Liver (tissue), 8 donors: ENCODE measurements at regions not wholly inside any gene's neighbourhood (a gene's known extent, or its start where the extent isn't known, plus 50 kb on each side); places are given as distances from the start of the nearest gene placed in this dataset.

Experiments used
- DNase-seq: peaks from one replicate; pipeline ENCODE4 v3.0.0-alpha.2; 2017; ENCODE audit warnings: low spot score
- H3K27ac ChIP-seq, 2 donors: one replicate each; pipeline ENCODE4 v1.7.0; 2013; ENCODE audit warnings: inconsistent platforms in 2 of 2, low read length in 2 of 2, control low read depth in 1 of 2, low read depth in 1 of 2, mild to moderate bottlenecking in 1 of 2
- H3K27me3 ChIP-seq, 4 donors: one replicate each; pipeline versions ENCODE4 v1.6.1 to v1.7.0; 2013; ENCODE audit warnings: low read length in 3 of 4, inconsistent platforms in 1 of 4, mild to moderate bottlenecking in 1 of 4, moderate library complexity in 1 of 4; ENCODE audit not compliant: control insufficient read depth in 4 of 4, insufficient read depth in 4 of 4
- H3K36me3 ChIP-seq, 4 donors: one replicate each; pipeline versions ENCODE4 v1.6.1 to v1.7.0; 2013; ENCODE audit warnings: low read length in 3 of 4, mild to moderate bottlenecking in 3 of 4, low read depth in 1 of 4, moderate library complexity in 1 of 4; ENCODE audit not compliant: control insufficient read depth in 4 of 4, insufficient read depth in 3 of 4
- H3K4me1 ChIP-seq, 4 donors: one replicate each; pipeline versions ENCODE4 v1.6.1 to v1.7.0; 2013; ENCODE audit warnings: low read length in 3 of 4, mild to moderate bottlenecking in 3 of 4, moderate library complexity in 1 of 4; ENCODE audit not compliant: control insufficient read depth in 4 of 4, insufficient read depth in 4 of 4
- H3K4me3 ChIP-seq, 3 donors: one replicate each; pipeline versions ENCODE4 v1.6.1 to v1.7.0; 2013; ENCODE audit warnings: low read length in 3 of 3, control low read depth in 1 of 3, low read depth in 1 of 3, mild to moderate bottlenecking in 1 of 3
- H3K9ac ChIP-seq, 2 donors: one replicate each; pipeline ENCODE4 v1.7.0; 2013; ENCODE audit warnings: low read length in 2 of 2, mild to moderate bottlenecking in 2 of 2, moderate library complexity in 2 of 2, control low read depth in 1 of 2, low read depth in 1 of 2
- H3K9me3 ChIP-seq, 4 donors: one replicate each; pipeline versions ENCODE4 v1.6.1 to v1.7.0; 2013; ENCODE audit warnings: low read length in 3 of 4; ENCODE audit not compliant: control insufficient read depth in 4 of 4
- EGR1 ChIP-seq, 2 donors: IDR thresholded peaks; 2 replicates each; pipeline ENCODE4 v1.6.1; 2016 to 2018; ENCODE audit warnings: antibody characterized with exemption in 2 of 2, low read depth in 2 of 2
- FOXA1 ChIP-seq: IDR thresholded peaks from 2 replicates; pipeline ENCODE4 v1.6.1; 2016; ENCODE audit warnings: antibody characterized with exemption
- FOXA2 ChIP-seq: IDR thresholded peaks from 2 replicates; pipeline ENCODE4 v1.6.1; 2016; ENCODE audit warnings: antibody characterized with exemption
- GABPA ChIP-seq, 2 donors: IDR thresholded peaks in 1 of 2; conservative IDR thresholded peaks in 1 of 2; 2 replicates each; pipeline ENCODE4 v1.6.1; 2016; ENCODE audit warnings: antibody characterized with exemption in 2 of 2, mild to moderate bottlenecking in 1 of 2, moderate library complexity in 1 of 2
- HNF4A ChIP-seq, 2 donors: conservative IDR thresholded peaks; 2 replicates each; pipeline ENCODE4 v1.6.1; 2016; ENCODE audit warnings: antibody characterized with exemption in 2 of 2, mild to moderate bottlenecking in 2 of 2
- HNF4G ChIP-seq: IDR thresholded peaks from 2 replicates; pipeline ENCODE4 v1.6.1; 2016; ENCODE audit warnings: antibody characterized with exemption
- JUND ChIP-seq, 2 donors: IDR thresholded peaks; 2 replicates each; pipeline ENCODE4 v1.6.1; 2016; ENCODE audit warnings: antibody characterized with exemption in 2 of 2
- NR2F2 ChIP-seq: IDR thresholded peaks from 2 replicates; pipeline ENCODE4 v1.6.1; 2016; ENCODE audit warnings: antibody characterized with exemption
- RAD21 ChIP-seq, 2 donors: IDR thresholded peaks; 2 replicates each; pipeline ENCODE4 v1.6.1; 2016; ENCODE audit warnings: antibody characterized with exemption in 2 of 2, mild to moderate bottlenecking in 2 of 2
- RXRA ChIP-seq, 2 donors: IDR thresholded peaks; 2 replicates each; pipeline ENCODE4 v1.6.1; 2017 to 2018; ENCODE audit warnings: antibody characterized with exemption in 2 of 2, mild to moderate bottlenecking in 1 of 2
- SP1 ChIP-seq: IDR thresholded peaks from 2 replicates; pipeline ENCODE4 v1.6.1; 2018; ENCODE audit warnings: antibody characterized with exemption, mild to moderate bottlenecking
- TAF1 ChIP-seq: conservative IDR thresholded peaks from 2 replicates; pipeline ENCODE4 v1.6.1; 2016; ENCODE audit warnings: antibody characterized with exemption, mild to moderate bottlenecking
- YY1 ChIP-seq: IDR thresholded peaks from 2 replicates; pipeline ENCODE4 v1.6.1; 2016; ENCODE audit warnings: antibody characterized with exemption, mild to moderate bottlenecking
- WGBS: extraction: QIAGEN DNeasy Blood & Tissue Kit; methylation state at CpG from one replicate; pipeline ENCODE4 v1.1.7; 2013; 5-methylcytosine and 5-hydroxymethylcytosine counted together
- TF ChIP-seq, protein P1 (sequence below): fragments of 150-350 bp; IDR thresholded peaks from 2 replicates; pipeline ENCODE4 v1.5.1; 2017; ENCODE audit warnings: improper control_type of control experiment, low read depth, low read length; ENCODE audit not compliant: missing input control
- TF ChIP-seq, protein P2 (sequence below): IDR thresholded peaks from 2 replicates; pipeline ENCODE4 v1.6.1; 2016; ENCODE audit warnings: antibody characterized with exemption
- TF ChIP-seq, protein P3 (sequence below): IDR thresholded peaks from 2 replicates; pipeline ENCODE4 v1.6.1; 2016; ENCODE audit warnings: antibody characterized with exemption, mild to moderate bottlenecking
- TF ChIP-seq, protein P4 (sequence below): IDR thresholded peaks from 2 replicates; pipeline ENCODE4 v1.6.1; 2016; ENCODE audit warnings: antibody characterized with exemption
- TF ChIP-seq, protein P5 (sequence below): IDR thresholded peaks from 2 replicates; pipeline ENCODE4 v1.6.1; 2016; ENCODE audit warnings: antibody characterized with exemption
- donor health status: healthy.
- donor health status: healthy.
- donor health status: healthy.
- donor health status: healthy.
- donor health status: healthy.

DNA sequence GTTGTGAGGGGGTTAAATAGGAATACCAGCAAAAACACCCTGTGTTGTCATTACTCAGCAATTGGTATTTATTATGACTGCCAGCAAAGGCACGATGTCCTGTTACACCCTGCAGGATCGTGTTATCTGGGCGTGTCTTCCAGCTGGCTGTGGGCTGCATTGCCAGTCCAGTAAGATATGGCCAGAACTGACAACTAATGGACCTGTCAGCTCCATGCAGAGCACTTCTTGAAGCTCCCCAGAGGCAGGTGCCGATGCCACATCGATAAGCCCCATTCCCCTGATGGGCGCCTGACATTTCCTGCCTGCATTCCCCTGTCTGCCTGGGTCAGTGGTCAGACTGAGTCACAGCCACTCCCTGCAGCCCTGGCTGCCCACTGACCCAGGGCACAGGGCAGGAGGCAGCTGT, 79.7 kb upstream of the RASGRF1 start:
- H3K9ac ChIP-seq = no peak overlapping the region
- no peak overlapping the region for H3K27ac ChIP-seq
- TF ChIP-seq SP1 (no peak), FOXA1 (no peak), HNF4A (conservative IDR thresholded peaks at IDR 0.05) (no peak), NR2F2 (no peak), GABPA (IDR thresholded peaks at IDR 0.05 in 1 of 2, conservative IDR thresholded peaks at IDR 0.05 in 1 of 2) (no peak), RAD21 (IDR thresholded peaks at IDR 0.05) (no peak), HNF4G (no peak), FOXA2 (no peak), RXRA (IDR thresholded peaks at IDR 0.05) (no peak), YY1 (no peak), TAF1 (no peak), JUND (IDR thresholded peaks at IDR 0.05) (no peak), EGR1 (IDR thresholded peaks at IDR 0.05; ENCODE audit: low read depth in 2 of 2) (no peak)
- TF ChIP-seq, protein P1, sequence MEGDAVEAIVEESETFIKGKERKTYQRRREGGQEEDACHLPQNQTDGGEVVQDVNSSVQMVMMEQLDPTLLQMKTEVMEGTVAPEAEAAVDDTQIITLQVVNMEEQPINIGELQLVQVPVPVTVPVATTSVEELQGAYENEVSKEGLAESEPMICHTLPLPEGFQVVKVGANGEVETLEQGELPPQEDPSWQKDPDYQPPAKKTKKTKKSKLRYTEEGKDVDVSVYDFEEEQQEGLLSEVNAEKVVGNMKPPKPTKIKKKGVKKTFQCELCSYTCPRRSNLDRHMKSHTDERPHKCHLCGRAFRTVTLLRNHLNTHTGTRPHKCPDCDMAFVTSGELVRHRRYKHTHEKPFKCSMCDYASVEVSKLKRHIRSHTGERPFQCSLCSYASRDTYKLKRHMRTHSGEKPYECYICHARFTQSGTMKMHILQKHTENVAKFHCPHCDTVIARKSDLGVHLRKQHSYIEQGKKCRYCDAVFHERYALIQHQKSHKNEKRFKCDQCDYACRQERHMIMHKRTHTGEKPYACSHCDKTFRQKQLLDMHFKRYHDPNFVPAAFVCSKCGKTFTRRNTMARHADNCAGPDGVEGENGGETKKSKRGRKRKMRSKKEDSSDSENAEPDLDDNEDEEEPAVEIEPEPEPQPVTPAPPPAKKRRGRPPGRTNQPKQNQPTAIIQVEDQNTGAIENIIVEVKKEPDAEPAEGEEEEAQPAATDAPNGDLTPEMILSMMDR = no peak
- TF ChIP-seq, protein P2, sequence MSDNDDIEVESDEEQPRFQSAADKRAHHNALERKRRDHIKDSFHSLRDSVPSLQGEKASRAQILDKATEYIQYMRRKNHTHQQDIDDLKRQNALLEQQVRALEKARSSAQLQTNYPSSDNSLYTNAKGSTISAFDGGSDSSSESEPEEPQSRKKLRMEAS = no peak
- TF ChIP-seq, protein P3, sequence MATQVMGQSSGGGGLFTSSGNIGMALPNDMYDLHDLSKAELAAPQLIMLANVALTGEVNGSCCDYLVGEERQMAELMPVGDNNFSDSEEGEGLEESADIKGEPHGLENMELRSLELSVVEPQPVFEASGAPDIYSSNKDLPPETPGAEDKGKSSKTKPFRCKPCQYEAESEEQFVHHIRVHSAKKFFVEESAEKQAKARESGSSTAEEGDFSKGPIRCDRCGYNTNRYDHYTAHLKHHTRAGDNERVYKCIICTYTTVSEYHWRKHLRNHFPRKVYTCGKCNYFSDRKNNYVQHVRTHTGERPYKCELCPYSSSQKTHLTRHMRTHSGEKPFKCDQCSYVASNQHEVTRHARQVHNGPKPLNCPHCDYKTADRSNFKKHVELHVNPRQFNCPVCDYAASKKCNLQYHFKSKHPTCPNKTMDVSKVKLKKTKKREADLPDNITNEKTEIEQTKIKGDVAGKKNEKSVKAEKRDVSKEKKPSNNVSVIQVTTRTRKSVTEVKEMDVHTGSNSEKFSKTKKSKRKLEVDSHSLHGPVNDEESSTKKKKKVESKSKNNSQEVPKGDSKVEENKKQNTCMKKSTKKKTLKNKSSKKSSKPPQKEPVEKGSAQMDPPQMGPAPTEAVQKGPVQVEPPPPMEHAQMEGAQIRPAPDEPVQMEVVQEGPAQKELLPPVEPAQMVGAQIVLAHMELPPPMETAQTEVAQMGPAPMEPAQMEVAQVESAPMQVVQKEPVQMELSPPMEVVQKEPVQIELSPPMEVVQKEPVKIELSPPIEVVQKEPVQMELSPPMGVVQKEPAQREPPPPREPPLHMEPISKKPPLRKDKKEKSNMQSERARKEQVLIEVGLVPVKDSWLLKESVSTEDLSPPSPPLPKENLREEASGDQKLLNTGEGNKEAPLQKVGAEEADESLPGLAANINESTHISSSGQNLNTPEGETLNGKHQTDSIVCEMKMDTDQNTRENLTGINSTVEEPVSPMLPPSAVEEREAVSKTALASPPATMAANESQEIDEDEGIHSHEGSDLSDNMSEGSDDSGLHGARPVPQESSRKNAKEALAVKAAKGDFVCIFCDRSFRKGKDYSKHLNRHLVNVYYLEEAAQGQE = no peak
- TF ChIP-seq, protein P4, sequence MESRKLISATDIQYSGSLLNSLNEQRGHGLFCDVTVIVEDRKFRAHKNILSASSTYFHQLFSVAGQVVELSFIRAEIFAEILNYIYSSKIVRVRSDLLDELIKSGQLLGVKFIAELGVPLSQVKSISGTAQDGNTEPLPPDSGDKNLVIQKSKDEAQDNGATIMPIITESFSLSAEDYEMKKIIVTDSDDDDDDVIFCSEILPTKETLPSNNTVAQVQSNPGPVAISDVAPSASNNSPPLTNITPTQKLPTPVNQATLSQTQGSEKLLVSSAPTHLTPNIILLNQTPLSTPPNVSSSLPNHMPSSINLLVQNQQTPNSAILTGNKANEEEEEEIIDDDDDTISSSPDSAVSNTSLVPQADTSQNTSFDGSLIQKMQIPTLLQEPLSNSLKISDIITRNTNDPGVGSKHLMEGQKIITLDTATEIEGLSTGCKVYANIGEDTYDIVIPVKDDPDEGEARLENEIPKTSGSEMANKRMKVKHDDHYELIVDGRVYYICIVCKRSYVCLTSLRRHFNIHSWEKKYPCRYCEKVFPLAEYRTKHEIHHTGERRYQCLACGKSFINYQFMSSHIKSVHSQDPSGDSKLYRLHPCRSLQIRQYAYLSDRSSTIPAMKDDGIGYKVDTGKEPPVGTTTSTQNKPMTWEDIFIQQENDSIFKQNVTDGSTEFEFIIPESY = no peak
- TF ChIP-seq, protein P5, sequence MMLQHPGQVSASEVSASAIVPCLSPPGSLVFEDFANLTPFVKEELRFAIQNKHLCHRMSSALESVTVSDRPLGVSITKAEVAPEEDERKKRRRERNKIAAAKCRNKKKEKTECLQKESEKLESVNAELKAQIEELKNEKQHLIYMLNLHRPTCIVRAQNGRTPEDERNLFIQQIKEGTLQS = no peak
- no peaks in the 10 kb centered on the region for H3K27me3 ChIP-seq
- H3K36me3 ChIP-seq = no peaks in the 10 kb centered on the region
- H3K9me3 ChIP-seq = no peaks in the 10 kb centered on the region
- no peak for DNase-seq
- WGBS = 51% methylated on average over 6 of the region's 6 CpGs
- H3K4me1 ChIP-seq = no peaks in the 10 kb centered on the region
- H3K4me3 ChIP-seq = no peak overlapping the region
